HepG2 (cell line): ENCODE measurements at regions not wholly inside any gene's neighbourhood (a gene's known extent, or its start where the extent isn't known, plus 50 kb on each side); places are given as distances from the start of the nearest gene placed in this dataset.

Experiments
- ARNTL ChIP-seq: sonication (generic); formaldehyde crosslinking; IDR thresholded peaks from 2 replicates; pipeline ENCODE4 v1.4.0; 2020; ENCODE audit warnings: mild to moderate bottlenecking, missing genetic modification reagents
- ATF1 ChIP-seq: IDR thresholded peaks from 2 replicates; pipeline ENCODE4 v1.6.1; 2016; ENCODE audit warnings: mild to moderate bottlenecking, control low read depth
- CENPX ChIP-seq: sonication (generic); formaldehyde crosslinking; IDR thresholded peaks from 2 replicates; pipeline ENCODE4 v1.9.0; 2021; ENCODE audit warnings: mild to moderate bottlenecking, missing genetic modification reagents, moderate library complexity
- DR1 ChIP-seq: sonication (generic); formaldehyde crosslinking; IDR thresholded peaks from 2 replicates; pipeline ENCODE4 v1.8.0; 2021; ENCODE audit warnings: mild to moderate bottlenecking, missing genetic modification reagents, inconsistent platforms
- FLYWCH1 ChIP-seq: sonication (generic); formaldehyde crosslinking; IDR thresholded peaks from 2 replicates; pipeline ENCODE4 v1.8.1; 2023; ENCODE audit warnings: mild to moderate bottlenecking, missing genetic modification reagents
- GATAD2A ChIP-seq: IDR thresholded peaks from 2 replicates; pipeline ENCODE4 v1.6.1; 2016
- NFKBIZ ChIP-seq: IDR thresholded peaks from 2 replicates; pipeline ENCODE4 v1.6.1; 2018; ENCODE audit warnings: missing genetic modification reagents, missing compliant biosample characterization
- NR2F6 ChIP-seq, 2 experiments: IDR thresholded peaks; 2 replicates each; pipeline ENCODE4 v1.6.1; 2016; ENCODE audit warnings: antibody characterized with exemption in 1 of 2, mild to moderate bottlenecking in 1 of 2
- RBM22 ChIP-seq: fragments of 200-400 bp; formaldehyde crosslinking; optimal IDR thresholded peaks from 2 replicates; pipeline ENCODE3; 2017; ENCODE audit warnings: mild to moderate bottlenecking, low read length, moderate library complexity
- RFXAP ChIP-seq: sonication (generic); formaldehyde crosslinking; IDR thresholded peaks from 2 replicates; pipeline ENCODE4 v1.4.0; 2020; ENCODE audit warnings: missing genetic modification reagents, borderline replicate concordance
- SCMH1 ChIP-seq: sonication (generic); formaldehyde crosslinking; IDR thresholded peaks from 2 replicates; pipeline ENCODE4 v1.9.0; 2021; ENCODE audit warnings: missing genetic modification reagents, mild to moderate bottlenecking, borderline replicate concordance
- SMAD1 ChIP-seq: sonication (generic); formaldehyde crosslinking; IDR thresholded peaks from 2 replicates; pipeline ENCODE4 v1.4.0; 2020; ENCODE audit warnings: missing genetic modification reagents, low read depth, mild to moderate bottlenecking, borderline replicate concordance
- YY1 ChIP-seq: IDR thresholded peaks from 2 replicates; pipeline ENCODE4 v1.6.1; 2011; ENCODE audit warnings: low read length, low read depth, moderate library complexity, mild to moderate bottlenecking; ENCODE audit not compliant: insufficient read depth, insufficient replicate concordance
- ZNF33A ChIP-seq: sonication (generic); formaldehyde crosslinking; IDR thresholded peaks from 2 replicates; pipeline ENCODE4 v1.5.1; 2020; ENCODE audit warnings: missing genetic modification reagents, mild to moderate bottlenecking, moderate library complexity, borderline replicate concordance
- ZNF660 ChIP-seq: sonication (generic); formaldehyde crosslinking; IDR thresholded peaks from 2 replicates; pipeline ENCODE4 v1.5.1; 2020; ENCODE audit warnings: mild to moderate bottlenecking, low read depth, missing genetic modification reagents, borderline replicate concordance
- ZNF672 ChIP-seq: sonication (generic); formaldehyde crosslinking; IDR thresholded peaks from 2 replicates; pipeline ENCODE4 v1.8.1; 2022; ENCODE audit warnings: missing genetic modification reagents
- ZNF713 ChIP-seq: sonication (generic); formaldehyde crosslinking; IDR thresholded peaks from 2 replicates; pipeline ENCODE4 v1.4.0; 2020; ENCODE audit warnings: mild to moderate bottlenecking, missing genetic modification reagents
- ZZZ3 ChIP-seq: sonication (generic); formaldehyde crosslinking; IDR thresholded peaks from 2 replicates; pipeline ENCODE4 v1.4.0; 2020; ENCODE audit warnings: missing genetic modification reagents, mild to moderate bottlenecking, borderline replicate concordance
- TF ChIP-seq, protein P1 (sequence below): sonication (generic); formaldehyde crosslinking; IDR thresholded peaks from 2 replicates; pipeline ENCODE4 v1.8.1; 2023; ENCODE audit warnings: mild to moderate bottlenecking, missing genetic modification reagents, borderline replicate concordance
- TF ChIP-seq, protein P2 (sequence below): sonication (generic); formaldehyde crosslinking; IDR thresholded peaks from 2 replicates; pipeline ENCODE4 v1.5.1; 2020; ENCODE audit warnings: mild to moderate bottlenecking, missing genetic modification reagents, moderate library complexity
- TF ChIP-seq, protein P3 (sequence below): sonication (generic); formaldehyde crosslinking; IDR thresholded peaks from 2 replicates; pipeline ENCODE4 v1.9.0; 2022; ENCODE audit warnings: low read depth, missing genetic modification reagents
- TF ChIP-seq, protein P4 (sequence below): sonication (generic); formaldehyde crosslinking; IDR thresholded peaks from 2 replicates; pipeline ENCODE4 v1.9.0; 2021; ENCODE audit warnings: missing genetic modification reagents, borderline replicate concordance
- TF ChIP-seq, protein P5 (sequence below): sonication (generic); formaldehyde crosslinking; IDR thresholded peaks from 2 replicates; pipeline ENCODE4 v1.5.0; 2020; ENCODE audit warnings: mild to moderate bottlenecking, missing genetic modification reagents, moderate library complexity
- TF ChIP-seq, protein P6 (sequence below): conservative IDR thresholded peaks from 2 replicates; pipeline ENCODE4 v1.6.1; 2018; ENCODE audit warnings: missing genetic modification reagents

DNA sequence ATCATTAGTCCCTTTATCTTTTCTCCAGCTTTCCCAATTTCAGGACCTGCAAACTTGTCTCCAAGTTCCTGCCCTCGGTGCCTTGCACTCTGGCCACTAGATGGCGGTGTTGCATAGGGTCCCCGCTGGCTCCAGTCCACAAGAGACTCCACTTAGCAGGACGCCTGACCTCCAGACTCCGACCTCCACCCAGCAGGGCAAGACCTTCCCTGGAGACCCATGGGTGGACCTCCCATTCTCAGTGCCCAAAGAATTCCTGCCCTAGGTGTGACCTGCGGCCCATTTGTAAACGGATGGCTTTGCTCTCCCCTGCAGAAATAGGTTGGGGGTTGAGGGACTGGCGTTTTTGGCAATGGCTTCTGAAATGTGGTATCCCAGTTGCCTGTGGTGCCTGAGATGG, 82.6 kb downstream of the LSM3 start (continued):
- TF ChIP-seq, protein P1, sequence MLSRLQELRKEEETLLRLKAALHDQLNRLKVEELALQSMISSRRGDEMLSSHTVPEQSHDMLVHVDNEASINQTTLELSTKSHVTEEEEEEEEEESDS (CRISPR knock-in tag): no peak
- TF ChIP-seq, protein P2, sequence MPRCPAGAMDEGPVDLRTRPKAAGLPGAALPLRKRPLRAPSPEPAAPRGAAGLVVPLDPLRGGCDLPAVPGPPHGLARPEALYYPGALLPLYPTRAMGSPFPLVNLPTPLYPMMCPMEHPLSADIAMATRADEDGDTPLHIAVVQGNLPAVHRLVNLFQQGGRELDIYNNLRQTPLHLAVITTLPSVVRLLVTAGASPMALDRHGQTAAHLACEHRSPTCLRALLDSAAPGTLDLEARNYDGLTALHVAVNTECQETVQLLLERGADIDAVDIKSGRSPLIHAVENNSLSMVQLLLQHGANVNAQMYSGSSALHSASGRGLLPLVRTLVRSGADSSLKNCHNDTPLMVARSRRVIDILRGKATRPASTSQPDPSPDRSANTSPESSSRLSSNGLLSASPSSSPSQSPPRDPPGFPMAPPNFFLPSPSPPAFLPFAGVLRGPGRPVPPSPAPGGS (CRISPR knock-in tag): no peak
- TF ChIP-seq NR2F6 (IDR thresholded peaks at IDR 0.05): no peak
- TF ChIP-seq NR2F6 (CRISPR knock-in tag; IDR thresholded peaks at IDR 0.05): peak; percentile 52; the same call in 1 of the 2 replicates
- no peak for TF ChIP-seq ARNTL
- TF ChIP-seq ZNF33A (CRISPR knock-in tag): no peak
- TF ChIP-seq NFKBIZ: no peak
- no peak for TF ChIP-seq RBM22
- TF ChIP-seq DR1: no peak
- peak; percentile 45 for TF ChIP-seq YY1
- TF ChIP-seq ATF1 (CRISPR knock-in tag): no peak
- no peak for TF ChIP-seq ZZZ3 (CRISPR knock-in tag)
- TF ChIP-seq SCMH1 (CRISPR knock-in tag): no peak
- no peak for TF ChIP-seq GATAD2A
- no peak for TF ChIP-seq ZNF672 (CRISPR knock-in tag)
- no peak for TF ChIP-seq ZNF660 (CRISPR knock-in tag)
- TF ChIP-seq CENPX: no peak
- TF ChIP-seq, protein P3, sequence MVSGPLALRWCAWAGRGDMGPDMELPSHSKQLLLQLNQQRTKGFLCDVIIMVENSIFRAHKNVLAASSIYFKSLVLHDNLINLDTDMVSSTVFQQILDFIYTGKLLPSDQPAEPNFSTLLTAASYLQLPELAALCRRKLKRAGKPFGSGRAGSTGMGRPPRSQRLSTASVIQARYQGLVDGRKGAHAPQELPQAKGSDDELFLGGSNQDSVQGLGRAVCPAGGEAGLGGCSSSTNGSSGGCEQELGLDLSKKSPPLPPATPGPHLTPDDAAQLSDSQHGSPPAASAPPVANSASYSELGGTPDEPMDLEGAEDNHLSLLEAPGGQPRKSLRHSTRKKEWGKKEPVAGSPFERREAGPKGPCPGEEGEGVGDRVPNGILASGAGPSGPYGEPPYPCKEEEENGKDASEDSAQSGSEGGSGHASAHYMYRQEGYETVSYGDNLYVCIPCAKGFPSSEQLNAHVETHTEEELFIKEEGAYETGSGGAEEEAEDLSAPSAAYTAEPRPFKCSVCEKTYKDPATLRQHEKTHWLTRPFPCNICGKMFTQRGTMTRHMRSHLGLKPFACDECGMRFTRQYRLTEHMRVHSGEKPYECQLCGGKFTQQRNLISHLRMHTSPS (CRISPR knock-in tag): no peak
- TF ChIP-seq, protein P4, sequence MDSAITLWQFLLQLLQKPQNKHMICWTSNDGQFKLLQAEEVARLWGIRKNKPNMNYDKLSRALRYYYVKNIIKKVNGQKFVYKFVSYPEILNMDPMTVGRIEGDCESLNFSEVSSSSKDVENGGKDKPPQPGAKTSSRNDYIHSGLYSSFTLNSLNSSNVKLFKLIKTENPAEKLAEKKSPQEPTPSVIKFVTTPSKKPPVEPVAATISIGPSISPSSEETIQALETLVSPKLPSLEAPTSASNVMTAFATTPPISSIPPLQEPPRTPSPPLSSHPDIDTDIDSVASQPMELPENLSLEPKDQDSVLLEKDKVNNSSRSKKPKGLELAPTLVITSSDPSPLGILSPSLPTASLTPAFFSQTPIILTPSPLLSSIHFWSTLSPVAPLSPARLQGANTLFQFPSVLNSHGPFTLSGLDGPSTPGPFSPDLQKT (CRISPR knock-in tag): no peak
- no peak for TF ChIP-seq FLYWCH1 (CRISPR knock-in tag)
- TF ChIP-seq, protein P5, sequence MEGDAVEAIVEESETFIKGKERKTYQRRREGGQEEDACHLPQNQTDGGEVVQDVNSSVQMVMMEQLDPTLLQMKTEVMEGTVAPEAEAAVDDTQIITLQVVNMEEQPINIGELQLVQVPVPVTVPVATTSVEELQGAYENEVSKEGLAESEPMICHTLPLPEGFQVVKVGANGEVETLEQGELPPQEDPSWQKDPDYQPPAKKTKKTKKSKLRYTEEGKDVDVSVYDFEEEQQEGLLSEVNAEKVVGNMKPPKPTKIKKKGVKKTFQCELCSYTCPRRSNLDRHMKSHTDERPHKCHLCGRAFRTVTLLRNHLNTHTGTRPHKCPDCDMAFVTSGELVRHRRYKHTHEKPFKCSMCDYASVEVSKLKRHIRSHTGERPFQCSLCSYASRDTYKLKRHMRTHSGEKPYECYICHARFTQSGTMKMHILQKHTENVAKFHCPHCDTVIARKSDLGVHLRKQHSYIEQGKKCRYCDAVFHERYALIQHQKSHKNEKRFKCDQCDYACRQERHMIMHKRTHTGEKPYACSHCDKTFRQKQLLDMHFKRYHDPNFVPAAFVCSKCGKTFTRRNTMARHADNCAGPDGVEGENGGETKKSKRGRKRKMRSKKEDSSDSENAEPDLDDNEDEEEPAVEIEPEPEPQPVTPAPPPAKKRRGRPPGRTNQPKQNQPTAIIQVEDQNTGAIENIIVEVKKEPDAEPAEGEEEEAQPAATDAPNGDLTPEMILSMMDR (CRISPR knock-in tag): peak; percentile 94
- TF ChIP-seq RFXAP (CRISPR knock-in tag): no peak
- no peak for TF ChIP-seq ZNF713 (CRISPR knock-in tag)
- TF ChIP-seq, protein P6, sequence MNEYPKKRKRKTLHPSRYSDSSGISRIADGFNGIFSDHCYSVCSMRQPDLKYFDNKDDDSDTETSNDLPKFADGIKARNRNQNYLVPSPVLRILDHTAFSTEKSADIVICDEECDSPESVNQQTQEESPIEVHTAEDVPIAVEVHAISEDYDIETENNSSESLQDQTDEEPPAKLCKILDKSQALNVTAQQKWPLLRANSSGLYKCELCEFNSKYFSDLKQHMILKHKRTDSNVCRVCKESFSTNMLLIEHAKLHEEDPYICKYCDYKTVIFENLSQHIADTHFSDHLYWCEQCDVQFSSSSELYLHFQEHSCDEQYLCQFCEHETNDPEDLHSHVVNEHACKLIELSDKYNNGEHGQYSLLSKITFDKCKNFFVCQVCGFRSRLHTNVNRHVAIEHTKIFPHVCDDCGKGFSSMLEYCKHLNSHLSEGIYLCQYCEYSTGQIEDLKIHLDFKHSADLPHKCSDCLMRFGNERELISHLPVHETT (CRISPR knock-in tag): no peak
- TF ChIP-seq SMAD1: no peak
